ENCODE measurements at regions not wholly inside any gene's neighbourhood (a gene's known extent, or its start where the extent isn't known, plus 50 kb on each side); places are given as distances from the start of the nearest gene placed in this dataset.

DNA sequence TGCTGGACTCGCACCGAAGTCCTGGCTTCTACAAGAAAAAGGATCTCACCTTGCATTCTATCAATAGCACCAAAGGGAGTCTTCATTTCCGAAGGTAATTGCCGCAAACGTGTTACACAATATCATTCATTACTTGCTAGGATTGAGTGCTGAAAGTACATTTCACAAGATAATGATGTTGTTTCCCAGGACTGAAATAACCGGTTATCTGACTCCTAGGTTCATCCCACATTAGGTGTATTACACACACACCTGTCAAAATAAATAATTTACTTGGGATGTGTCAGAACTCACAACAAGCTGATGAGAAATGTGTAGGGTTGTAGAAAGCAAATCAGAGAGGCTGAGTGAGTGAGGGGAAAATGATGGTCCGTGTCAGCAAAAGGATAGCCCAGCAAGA is 219.4 kb upstream of the RHOBTB1 start:
- no peak for TF ChIP-seq HDGF (IDR thresholded peaks at IDR 0.05; ENCODE audit: borderline replicate concordance)
- TF ChIP-seq L3MBTL2 (conservative IDR thresholded peaks at IDR 0.05), result no peak
- TF ChIP-seq SP1 (IDR thresholded peaks at IDR 0.05), result no peak
- no peak for TF ChIP-seq BHLHE40 (IDR thresholded peaks at IDR 0.05; ENCODE audit: borderline replicate concordance)
- no peak for TF ChIP-seq ELF4 (IDR thresholded peaks at IDR 0.05)
- TF ChIP-seq ARNT (IDR thresholded peaks at IDR 0.05), result no peak
- no peak for TF ChIP-seq FOXM1 (IDR thresholded peaks at IDR 0.05; ENCODE audit: borderline replicate concordance)
- no peak for TF ChIP-seq FOXK2 (IDR thresholded peaks at IDR 0.05)
- TF ChIP-seq CTBP1 (IDR thresholded peaks at IDR 0.05; ENCODE audit: borderline replicate concordance), result no peak
- no peak for TF ChIP-seq TARDBP (IDR thresholded peaks at IDR 0.05)
